Neural progenitor cell (in vitro differentiated cells): ENCODE measurements at regions not wholly inside any gene's neighbourhood (a gene's known extent, or its start where the extent isn't known, plus 50 kb on each side); places are given as distances from the start of the nearest gene placed in this dataset.
"Not testable (repeated sequence)": the region's sequence is repeated elsewhere in the genome, so short reads cannot be mapped to it uniquely, and the experiment has no call there.

Source experiments
- DNase-seq: peaks from one replicate; pipeline ENCODE4 v3.0.0-alpha.2; 2016; ENCODE audit warnings: low spot score
- H2AFZ ChIP-seq: fragments of 200-600 bp; sonication (generic); replicated peaks from 2 replicates; pipeline ENCODE4 v1.6.1; 2016; ENCODE audit warnings: antibody characterized with exemption
- H3F3A ChIP-seq: fragments of 200-600 bp; sonication (generic); 2 replicates; pipeline ENCODE4 v1.6.1; 2016; ENCODE audit warnings: antibody characterized with exemption, low read depth
- H3K27ac ChIP-seq: fragments of 200-600 bp; sonication (generic); 2 replicates; pipeline ENCODE4 v1.5.1; 2016; ENCODE audit warnings: mild to moderate bottlenecking
- H3K27me3 ChIP-seq: fragments of 200-600 bp; sonication (generic); 2 replicates; pipeline ENCODE4 v1.6.1; 2016; ENCODE audit warnings: mild to moderate bottlenecking, moderate library complexity
- H3K36me3 ChIP-seq: fragments of 200-600 bp; sonication (generic); 2 replicates; pipeline ENCODE4 v1.5.1; 2016
- H3K4me1 ChIP-seq: fragments of 200-600 bp; sonication (generic); 2 replicates; pipeline ENCODE4 v1.6.1; 2016; ENCODE audit warnings: mixed run types
- H3K4me2 ChIP-seq: fragments of 200-600 bp; sonication (generic); 2 replicates; pipeline ENCODE4 v1.6.1; 2016
- H3K4me3 ChIP-seq: fragments of 200-600 bp; sonication (generic); 2 replicates; pipeline ENCODE4 v1.5.1; 2016
- H3K79me2 ChIP-seq: fragments of 200-600 bp; sonication (generic); 2 replicates; pipeline ENCODE4 v1.6.1; 2016; ENCODE audit warnings: low read depth
- H3K9ac ChIP-seq: fragments of 200-600 bp; sonication (generic); 2 replicates; pipeline ENCODE4 v1.6.1; 2016
- H3K9me3 ChIP-seq: fragments of 200-600 bp; sonication (generic); 2 replicates; pipeline ENCODE4 v1.5.1; 2016; ENCODE audit warnings: low read depth
- H4K20me1 ChIP-seq: fragments of 200-600 bp; sonication (generic); 2 replicates; pipeline ENCODE4 v1.6.1; 2016; ENCODE audit warnings: low read depth
- H3K27ac Mint-ChIP-seq: 3 replicates; pipeline ENCODE4 v1.8.0; 2021; ENCODE audit warnings: mixed read lengths
- H3K27me3 Mint-ChIP-seq: 2 replicates; pipeline ENCODE4 v1.8.0; 2022; ENCODE audit warnings: low read depth, mild to moderate bottlenecking, inconsistent platforms, moderate library complexity, mixed read lengths; ENCODE audit not compliant: insufficient read depth
- H3K36me3 Mint-ChIP-seq: 3 replicates; pipeline ENCODE4 v1.8.0; 2021; ENCODE audit warnings: mixed read lengths
- H3K4me1 Mint-ChIP-seq: 3 replicates; pipeline ENCODE4 v1.8.0; 2021; ENCODE audit warnings: mixed read lengths
- H3K4me3 Mint-ChIP-seq: 3 replicates; pipeline ENCODE4 v1.8.0; 2021; ENCODE audit warnings: mild to moderate bottlenecking, moderate library complexity, mixed read lengths
- H3K9me3 Mint-ChIP-seq: 3 replicates; pipeline ENCODE4 v1.8.0; 2020; ENCODE audit warnings: mixed read lengths
- CTCF ChIP-seq: fragments of 200-600 bp; sonication (generic); IDR thresholded peaks from 2 replicates; pipeline ENCODE4 v1.5.1; 2017; ENCODE audit warnings: antibody characterized with exemption, mild to moderate bottlenecking
- EZH2 ChIP-seq: fragments of 200-600 bp; sonication (generic); IDR thresholded peaks from 2 replicates; pipeline ENCODE4 v1.6.1; 2017; ENCODE audit warnings: antibody characterized with exemption, mild to moderate bottlenecking, moderate library complexity
- EZH2phosphoT487 ChIP-seq: fragments of 200-600 bp; sonication (generic); IDR thresholded peaks from 2 replicates; pipeline ENCODE4 v1.6.1; 2017; ENCODE audit warnings: antibody characterized with exemption

GRCh38 chr10:37520488-37520887 is 336.9 kb downstream of the ZNF248 start:
- Histone ChIP-seq H3K4me2 (no peak overlapping the region), H4K20me1 (no peaks in the 10 kb centered on the region), H3K4me3 (no peak overlapping the region), H3F3A (no peaks in the 10 kb centered on the region), H3K9me3 (no peaks in the 10 kb centered on the region), H3K27ac (no peak overlapping the region), H3K36me3 (no peaks in the 10 kb centered on the region), H3K4me1 (no peaks in the 10 kb centered on the region), H3K9ac (no peak overlapping the region), H3K27me3 (no peaks in the 10 kb centered on the region), H2AFZ (no peak overlapping the region), H3K79me2 (no peaks in the 10 kb centered on the region)
- H3K4me1 Mint-ChIP-seq = no peaks in the 10 kb centered on the region
- no peak overlapping the region for H3K4me3 Mint-ChIP-seq
- peaks cover 2% of the 10 kb centered on the region for H3K27me3 Mint-ChIP-seq
- no peak overlapping the region for H3K27ac Mint-ChIP-seq
- H3K9me3 Mint-ChIP-seq = peaks cover 12% of the 10 kb centered on the region
- no peak for DNase-seq
- TF ChIP-seq CTCF (no peak), EZH2 (no peak), EZH2phosphoT487 (no peak)
- no peaks in the 10 kb centered on the region for H3K36me3 Mint-ChIP-seq

- not testable (repeated sequence) for H3K27ac ChIP-seq, H3K4me3 Mint-ChIP-seq, H3K4me2 ChIP-seq, H3K9me3 ChIP-seq, H3K36me3 Mint-ChIP-seq, H2AFZ ChIP-seq, H3K27me3 ChIP-seq, H3K9ac ChIP-seq, H3K79me2 ChIP-seq, H3F3A ChIP-seq, H4K20me1 ChIP-seq, H3K27me3 Mint-ChIP-seq, H3K4me1 Mint-ChIP-seq, H3K27ac Mint-ChIP-seq, H3K4me3 ChIP-seq, H3K4me1 ChIP-seq, H3K36me3 ChIP-seq, DNase-seq
- peaks cover 33% of the 10 kb centered on the region for H3K9me3 Mint-ChIP-seq
Measured at GRCh38 chr10:37510520-37510919, 346.9 kb downstream of the ZNF248 start.

GRCh38 chr10:37496061-37496460 is 361.3 kb downstream of the ZNF248 start:
- no peak overlapping the region for H3K4me3 ChIP-seq
- no peaks in the 10 kb centered on the region for H3K36me3 ChIP-seq
- no peaks in the 10 kb centered on the region for H3K27me3 ChIP-seq
- no peak overlapping the region for H3K9ac ChIP-seq
- Mint-ChIP-seq H3K4me3 (no peak overlapping the region), H3K9me3 (peaks cover 20% of the 10 kb centered on the region), H3K27ac (no peak overlapping the region), H3K4me1 (no peaks in the 10 kb centered on the region), H3K27me3 (peaks cover 4% of the 10 kb centered on the region), H3K36me3 (no peaks in the 10 kb centered on the region)
- H3K27ac ChIP-seq = no peak overlapping the region
- no peak overlapping the region for H3K4me2 ChIP-seq
- no peaks in the 10 kb centered on the region for H3K79me2 ChIP-seq
- no peaks in the 10 kb centered on the region for H3F3A ChIP-seq
- no peak for DNase-seq
- H2AFZ ChIP-seq = no peak overlapping the region
- no peaks in the 10 kb centered on the region for H3K9me3 ChIP-seq
- TF ChIP-seq EZH2phosphoT487 (no peak), EZH2 (no peak), CTCF (no peak)
- no peaks in the 10 kb centered on the region for H3K4me1 ChIP-seq
- no peaks in the 10 kb centered on the region for H4K20me1 ChIP-seq

GRCh38 chr10:37495415-37495814 is 362.0 kb downstream of the ZNF248 start:
- H3K9me3 Mint-ChIP-seq = peaks cover 24% of the 10 kb centered on the region
- peak; percentile 9 for DNase-seq
- Histone ChIP-seq H3K4me3 (no peak overlapping the region), H3K4me2 (no peak overlapping the region), H3K9me3 (no peaks in the 10 kb centered on the region), H2AFZ (no peak overlapping the region), H3K4me1 (no peaks in the 10 kb centered on the region), H3K9ac (no peak overlapping the region), H3K36me3 (no peaks in the 10 kb centered on the region), H3F3A (no peaks in the 10 kb centered on the region), H3K79me2 (no peaks in the 10 kb centered on the region), H3K27ac (no peak overlapping the region), H4K20me1 (no peaks in the 10 kb centered on the region), H3K27me3 (no peaks in the 10 kb centered on the region)
- no peak overlapping the region for H3K27ac Mint-ChIP-seq
- H3K36me3 Mint-ChIP-seq = no peaks in the 10 kb centered on the region
- no peaks in the 10 kb centered on the region for H3K4me1 Mint-ChIP-seq
- TF ChIP-seq EZH2 (no peak), CTCF (peak; percentile 48)
- H3K4me3 Mint-ChIP-seq = no peak overlapping the region
- H3K27me3 Mint-ChIP-seq = peaks cover 4% of the 10 kb centered on the region

- not testable (repeated sequence) for H3K4me1 Mint-ChIP-seq, H3K27ac ChIP-seq, H3K79me2 ChIP-seq, H3K4me3 Mint-ChIP-seq, H3K36me3 Mint-ChIP-seq, DNase-seq, H3K4me2 ChIP-seq, H3F3A ChIP-seq, H3K27me3 Mint-ChIP-seq, H3K27ac Mint-ChIP-seq, H3K9ac ChIP-seq, H3K36me3 ChIP-seq, H3K9me3 ChIP-seq, H3K4me3 ChIP-seq, H3K4me1 ChIP-seq, H2AFZ ChIP-seq, H3K27me3 ChIP-seq, H4K20me1 ChIP-seq
- peaks cover 40% of the 10 kb centered on the region for H3K9me3 Mint-ChIP-seq
Measured at GRCh38 chr10:37493185-37493796, 364.1 kb downstream of the ZNF248 start.
